ENCODE measurements at regions not wholly inside any gene's neighbourhood (a gene's known extent, or its start where the extent isn't known, plus 50 kb on each side); places are given as distances from the start of the nearest gene placed in this dataset.

GRCh38 chr1:218640173-218640572 lies 295.0 kb downstream of the TGFB2 start:
- intact Hi-C loops (cut with micrococcal nuclease) = no loop called here
- Histone ChIP-seq H3K79me2 (ENCODE audit: insufficient read depth, low read length) (no peaks in the 10 kb centered on the region), H3K27me3 (ENCODE audit: insufficient read depth, low read length) (no peaks in the 10 kb centered on the region), H3K36me3 (ENCODE audit: control insufficient read depth in 1 of 2, insufficient read depth in 2 of 2, low read length in 2 of 2) (no peaks in the 10 kb centered on the region), H3K4me2 (ENCODE audit: low read length) (no peak overlapping the region), H2AFZ (ENCODE audit: low read depth, low read length, poor library complexity, severe bottlenecking) (no peak overlapping the region), H3K27ac (ENCODE audit: low read depth, low read length) (no peak overlapping the region), H3K4me1 (ENCODE audit: control insufficient read depth in 1 of 2, insufficient read depth in 2 of 2, low read length in 2 of 2) (peaks cover 0 to 4% of the 10 kb centered on the region in 2 experiments; a peak in 1 of 4 replicates), H4K20me1 (ENCODE audit: insufficient read depth) (no peaks in the 10 kb centered on the region), H3K4me3 (replicated peaks in 1 of 2; ENCODE audit: low read depth in 1 of 2, low read length in 2 of 2) (no peak overlapping the region), H3K9ac (ENCODE audit: low read length) (no peak overlapping the region), H3K9me3 (ENCODE audit: control insufficient read depth in 1 of 2, insufficient read depth in 1 of 2, low read depth in 1 of 2, low read length in 2 of 2) (no peaks in the 10 kb centered on the region), H3K9me2 (ENCODE audit: insufficient read depth) (no peaks in the 10 kb centered on the region)
- ATAC-seq = no peak
- TF ChIP-seq, protein P1, sequence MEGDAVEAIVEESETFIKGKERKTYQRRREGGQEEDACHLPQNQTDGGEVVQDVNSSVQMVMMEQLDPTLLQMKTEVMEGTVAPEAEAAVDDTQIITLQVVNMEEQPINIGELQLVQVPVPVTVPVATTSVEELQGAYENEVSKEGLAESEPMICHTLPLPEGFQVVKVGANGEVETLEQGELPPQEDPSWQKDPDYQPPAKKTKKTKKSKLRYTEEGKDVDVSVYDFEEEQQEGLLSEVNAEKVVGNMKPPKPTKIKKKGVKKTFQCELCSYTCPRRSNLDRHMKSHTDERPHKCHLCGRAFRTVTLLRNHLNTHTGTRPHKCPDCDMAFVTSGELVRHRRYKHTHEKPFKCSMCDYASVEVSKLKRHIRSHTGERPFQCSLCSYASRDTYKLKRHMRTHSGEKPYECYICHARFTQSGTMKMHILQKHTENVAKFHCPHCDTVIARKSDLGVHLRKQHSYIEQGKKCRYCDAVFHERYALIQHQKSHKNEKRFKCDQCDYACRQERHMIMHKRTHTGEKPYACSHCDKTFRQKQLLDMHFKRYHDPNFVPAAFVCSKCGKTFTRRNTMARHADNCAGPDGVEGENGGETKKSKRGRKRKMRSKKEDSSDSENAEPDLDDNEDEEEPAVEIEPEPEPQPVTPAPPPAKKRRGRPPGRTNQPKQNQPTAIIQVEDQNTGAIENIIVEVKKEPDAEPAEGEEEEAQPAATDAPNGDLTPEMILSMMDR (IDR thresholded peaks at IDR 0.05 in 2 of 3, conservative IDR thresholded peaks at IDR 0.05 in 1 of 3; ENCODE audit: borderline replicate concordance in 1 of 3, insufficient read depth in 1 of 3, low read depth in 2 of 3, low read length in 2 of 3) = no peak
- TF ChIP-seq EZH2phosphoT487 (IDR thresholded peaks at IDR 0.05; ENCODE audit: borderline replicate concordance) = no peak
- TF ChIP-seq ATF3 (IDR thresholded peaks at IDR 0.05) = no peak
- no peak for TF ChIP-seq RAD21 (IDR thresholded peaks at IDR 0.05; ENCODE audit: low read depth)
- no peak for TF ChIP-seq ZNF274 (IDR thresholded peaks at IDR 0.05; ENCODE audit: low read depth, low read length)
- no peak for TF ChIP-seq ZFX (IDR thresholded peaks at IDR 0.05)
- TF ChIP-seq, protein P2, sequence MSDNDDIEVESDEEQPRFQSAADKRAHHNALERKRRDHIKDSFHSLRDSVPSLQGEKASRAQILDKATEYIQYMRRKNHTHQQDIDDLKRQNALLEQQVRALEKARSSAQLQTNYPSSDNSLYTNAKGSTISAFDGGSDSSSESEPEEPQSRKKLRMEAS (IDR thresholded peaks at IDR 0.05) = no peak
- TF ChIP-seq SIN3A (IDR thresholded peaks at IDR 0.05; ENCODE audit: low read depth) = no peak
- TF ChIP-seq CEBPB (IDR thresholded peaks at IDR 0.05; ENCODE audit: low read depth) = no peak
- TF ChIP-seq POLR2A (IDR thresholded peaks at IDR 0.05; ENCODE audit: borderline replicate concordance, extremely low read depth, insufficient read depth, insufficient read length) = no peak
- no peak for TF ChIP-seq CBX3 (IDR thresholded peaks at IDR 0.05; ENCODE audit: low read depth)
- ChIA-PET POLR2A (no interaction called here), RAD21 (ENCODE audit: low non-redundant PET in 1 of 2, low total read pairs in 2 of 2, uncharacterized antibody in 2 of 2, unreplicated experiment in 2 of 2) (no interaction called here), CTCF (no interaction called here)
- BruUV-seq (replicated peaks) = no TSS peak
- DNase-seq (ENCODE audit: low read depth, low spot score) = no peak
